HEK293T (cell line): ENCODE measurements at regions not wholly inside any gene's neighbourhood (a gene's known extent, or its start where the extent isn't known, plus 50 kb on each side); places are given as distances from the start of the nearest gene placed in this dataset.

Experiments
- ARNT ChIP-seq: fragments of 450-650 bp; IDR thresholded peaks from 2 replicates; pipeline ENCODE4 v1.6.1; 2017; ENCODE audit warnings: mild to moderate bottlenecking
- BHLHE40 ChIP-seq: fragments of 450-650 bp; IDR thresholded peaks from 2 replicates; pipeline ENCODE4 v1.6.1; 2016; ENCODE audit warnings: mild to moderate bottlenecking, moderate library complexity, borderline replicate concordance
- ELF4 ChIP-seq: fragments of 450-650 bp; IDR thresholded peaks from 2 replicates; pipeline ENCODE4 v1.6.1; 2017; ENCODE audit warnings: antibody characterized with exemption
- FOXA1 ChIP-seq: fragments of 450-650 bp; IDR thresholded peaks from 2 replicates; pipeline ENCODE4 v1.6.1; 2016; ENCODE audit warnings: mild to moderate bottlenecking
- FOXK2 ChIP-seq: fragments of 450-650 bp; IDR thresholded peaks from 2 replicates; pipeline ENCODE4 v1.6.1; 2016; ENCODE audit warnings: mild to moderate bottlenecking
- FOXM1 ChIP-seq: fragments of 450-650 bp; IDR thresholded peaks from 2 replicates; pipeline ENCODE4 v1.6.1; 2017; ENCODE audit warnings: mild to moderate bottlenecking, borderline replicate concordance
- HDGF ChIP-seq: fragments of 450-650 bp; IDR thresholded peaks from 2 replicates; pipeline ENCODE4 v1.6.1; 2017; ENCODE audit warnings: antibody characterized with exemption, borderline replicate concordance
- L3MBTL2 ChIP-seq: fragments of 450-650 bp; conservative IDR thresholded peaks from 2 replicates; pipeline ENCODE4 v1.6.1; 2016; ENCODE audit warnings: mild to moderate bottlenecking
- LEF1 ChIP-seq: fragments of 450-650 bp; IDR thresholded peaks from 2 replicates; pipeline ENCODE4 v1.6.1; 2017; ENCODE audit warnings: mild to moderate bottlenecking, borderline replicate concordance
- NFRKB ChIP-seq: fragments of 450-650 bp; IDR thresholded peaks from 2 replicates; pipeline ENCODE4 v1.6.1; 2016; ENCODE audit warnings: mild to moderate bottlenecking, moderate library complexity
- PKNOX1 ChIP-seq: fragments of 450-650 bp; IDR thresholded peaks from 2 replicates; pipeline ENCODE4 v1.6.1; 2016
- SP1 ChIP-seq: fragments of 450-650 bp; IDR thresholded peaks from 2 replicates; pipeline ENCODE4 v1.6.1; 2017
- SUZ12 ChIP-seq: fragments of 450-650 bp; IDR thresholded peaks from 2 replicates; pipeline ENCODE4 v1.6.1; 2016; ENCODE audit warnings: mild to moderate bottlenecking
- TARDBP ChIP-seq: fragments of 450-650 bp; IDR thresholded peaks from 2 replicates; pipeline ENCODE4 v1.6.1; 2016

- TF ChIP-seq BHLHE40 (no peak), SUZ12 (no peak), SP1 (no peak), HDGF (no peak), LEF1 (no peak), NFRKB (no peak), ARNT (no peak), FOXK2 (no peak), FOXM1 (no peak), TARDBP (no peak), FOXA1 (no peak), L3MBTL2 (no peak), PKNOX1 (no peak), ELF4 (no peak)
Observed at GRCh38 chr11:31881825-31882224, 70.7 kb upstream of the PAX6 start.
